ENCODE measurements at regions not wholly inside any gene's neighbourhood (a gene's known extent, or its start where the extent isn't known, plus 50 kb on each side); places are given as distances from the start of the nearest gene placed in this dataset.

GRCh38 chr3:5428607-5429516 lies 241.4 kb downstream of the EDEM1 start (continued):
- TF ChIP-seq STAT6 (CRISPR knock-in tag; IDR thresholded peaks at IDR 0.05) (no peak), FOXJ3 (CRISPR knock-in tag; IDR thresholded peaks at IDR 0.05) (no peak), HDAC1 (IDR thresholded peaks at IDR 0.05) (peak; percentile 16 to 95; a peak in 2 of 4 replicates), KDM5B (IDR thresholded peaks at IDR 0.05; ENCODE audit: insufficient replicate concordance, low read depth, low read length) (no peak), CHD2 (IDR thresholded peaks at IDR 0.05; ENCODE audit: low read depth, low read length) (peak; percentile 63), GATA2 (CRISPR knock-in tag; IDR thresholded peaks at IDR 0.05) (peak; percentile 98), THAP12 (CRISPR knock-in tag; IDR thresholded peaks at IDR 0.05) (no peak), YY1 (IDR thresholded peaks at IDR 0.05; ENCODE audit: borderline replicate concordance in 1 of 3, control insufficient read depth in 1 of 3, extremely low read depth in 1 of 3, insufficient read depth in 3 of 3, insufficient read length in 1 of 3, insufficient replicate concordance in 2 of 3, low read depth in 1 of 3, low read length in 2 of 3) (no peak), ELK3 (CRISPR knock-in tag; IDR thresholded peaks at IDR 0.05) (peak; percentile 80), RBM22 (IDR thresholded peaks at IDR 0.05; ENCODE audit: low read depth, low read length, poor library complexity, severe bottlenecking) (no peak), ZNF143 (CRISPR knock-in tag; IDR thresholded peaks at IDR 0.05) (no peak)
- TF ChIP-seq, protein P1, sequence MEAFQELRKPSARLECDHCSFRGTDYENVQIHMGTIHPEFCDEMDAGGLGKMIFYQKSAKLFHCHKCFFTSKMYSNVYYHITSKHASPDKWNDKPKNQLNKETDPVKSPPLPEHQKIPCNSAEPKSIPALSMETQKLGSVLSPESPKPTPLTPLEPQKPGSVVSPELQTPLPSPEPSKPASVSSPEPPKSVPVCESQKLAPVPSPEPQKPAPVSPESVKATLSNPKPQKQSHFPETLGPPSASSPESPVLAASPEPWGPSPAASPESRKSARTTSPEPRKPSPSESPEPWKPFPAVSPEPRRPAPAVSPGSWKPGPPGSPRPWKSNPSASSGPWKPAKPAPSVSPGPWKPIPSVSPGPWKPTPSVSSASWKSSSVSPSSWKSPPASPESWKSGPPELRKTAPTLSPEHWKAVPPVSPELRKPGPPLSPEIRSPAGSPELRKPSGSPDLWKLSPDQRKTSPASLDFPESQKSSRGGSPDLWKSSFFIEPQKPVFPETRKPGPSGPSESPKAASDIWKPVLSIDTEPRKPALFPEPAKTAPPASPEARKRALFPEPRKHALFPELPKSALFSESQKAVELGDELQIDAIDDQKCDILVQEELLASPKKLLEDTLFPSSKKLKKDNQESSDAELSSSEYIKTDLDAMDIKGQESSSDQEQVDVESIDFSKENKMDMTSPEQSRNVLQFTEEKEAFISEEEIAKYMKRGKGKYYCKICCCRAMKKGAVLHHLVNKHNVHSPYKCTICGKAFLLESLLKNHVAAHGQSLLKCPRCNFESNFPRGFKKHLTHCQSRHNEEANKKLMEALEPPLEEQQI (IDR thresholded peaks at IDR 0.05), result peak; percentile 98
